ENCODE measurements at regions not wholly inside any gene's neighbourhood (a gene's known extent, or its start where the extent isn't known, plus 50 kb on each side); places are given as distances from the start of the nearest gene placed in this dataset.
"Not testable (repeated sequence)": the region's sequence is repeated elsewhere in the genome, so short reads cannot be mapped to it uniquely, and the experiment has no call there.

DNA sequence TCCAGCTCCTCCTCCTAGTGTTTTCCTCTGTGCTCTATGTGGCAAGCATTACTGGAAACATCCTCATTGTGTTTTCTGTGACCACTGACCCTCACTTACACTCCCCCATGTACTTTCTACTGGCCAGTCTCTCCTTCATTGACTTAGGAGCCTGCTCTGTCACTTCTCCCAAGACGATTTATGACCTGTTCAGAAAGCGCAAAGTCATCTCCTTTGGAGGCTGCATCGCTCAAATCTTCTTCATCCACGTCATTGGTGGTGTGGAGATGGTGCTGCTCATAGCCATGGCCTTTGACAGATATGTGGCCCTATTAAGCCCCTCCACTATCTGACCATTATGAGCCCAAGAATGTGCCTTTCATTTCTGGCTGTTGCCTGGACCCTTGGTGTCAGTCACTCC, 64.0 kb downstream of the OR4F15 start:
- H3K9me3 Mint-ChIP-seq; H3K4me1 Mint-ChIP-seq (ENCODE audit: unreplicated experiment); DNase-seq (ENCODE audit: extremely low spot score, unreplicated experiment); H3K27me3 Mint-ChIP-seq; H3K4me3 Mint-ChIP-seq; H3K36me3 Mint-ChIP-seq; H3K27ac Mint-ChIP-seq: not testable (repeated sequence)

DNA sequence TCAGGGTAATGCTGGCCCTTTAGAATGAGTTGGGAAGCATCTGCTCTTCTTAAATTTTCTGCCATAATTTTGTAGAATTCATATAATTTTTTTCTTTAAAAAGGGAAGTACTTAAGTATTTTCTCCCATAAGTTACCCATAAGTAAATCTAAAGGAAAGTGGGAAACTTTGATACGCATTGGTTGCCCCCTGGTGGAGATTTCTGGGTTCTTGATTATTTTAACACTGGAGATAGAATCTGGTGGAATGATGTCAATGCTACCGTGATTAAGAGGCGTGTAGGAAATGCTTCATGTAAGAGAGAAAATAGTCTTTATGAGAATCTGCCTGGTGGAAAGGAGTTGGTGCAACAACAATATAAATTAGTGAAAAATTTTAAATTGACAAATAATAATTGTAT, 65.6 kb downstream of the OR4F15 start:
- H3K36me3 Mint-ChIP-seq; H3K27ac Mint-ChIP-seq; H3K4me3 Mint-ChIP-seq; H3K4me1 Mint-ChIP-seq (ENCODE audit: unreplicated experiment); H3K9me3 Mint-ChIP-seq; DNase-seq (ENCODE audit: extremely low spot score, unreplicated experiment); H3K27me3 Mint-ChIP-seq: not testable (repeated sequence)
- TF ChIP-seq, protein P1, sequence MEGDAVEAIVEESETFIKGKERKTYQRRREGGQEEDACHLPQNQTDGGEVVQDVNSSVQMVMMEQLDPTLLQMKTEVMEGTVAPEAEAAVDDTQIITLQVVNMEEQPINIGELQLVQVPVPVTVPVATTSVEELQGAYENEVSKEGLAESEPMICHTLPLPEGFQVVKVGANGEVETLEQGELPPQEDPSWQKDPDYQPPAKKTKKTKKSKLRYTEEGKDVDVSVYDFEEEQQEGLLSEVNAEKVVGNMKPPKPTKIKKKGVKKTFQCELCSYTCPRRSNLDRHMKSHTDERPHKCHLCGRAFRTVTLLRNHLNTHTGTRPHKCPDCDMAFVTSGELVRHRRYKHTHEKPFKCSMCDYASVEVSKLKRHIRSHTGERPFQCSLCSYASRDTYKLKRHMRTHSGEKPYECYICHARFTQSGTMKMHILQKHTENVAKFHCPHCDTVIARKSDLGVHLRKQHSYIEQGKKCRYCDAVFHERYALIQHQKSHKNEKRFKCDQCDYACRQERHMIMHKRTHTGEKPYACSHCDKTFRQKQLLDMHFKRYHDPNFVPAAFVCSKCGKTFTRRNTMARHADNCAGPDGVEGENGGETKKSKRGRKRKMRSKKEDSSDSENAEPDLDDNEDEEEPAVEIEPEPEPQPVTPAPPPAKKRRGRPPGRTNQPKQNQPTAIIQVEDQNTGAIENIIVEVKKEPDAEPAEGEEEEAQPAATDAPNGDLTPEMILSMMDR (conservative IDR thresholded peaks at IDR 0.05), result peak; percentile 70

DNA sequence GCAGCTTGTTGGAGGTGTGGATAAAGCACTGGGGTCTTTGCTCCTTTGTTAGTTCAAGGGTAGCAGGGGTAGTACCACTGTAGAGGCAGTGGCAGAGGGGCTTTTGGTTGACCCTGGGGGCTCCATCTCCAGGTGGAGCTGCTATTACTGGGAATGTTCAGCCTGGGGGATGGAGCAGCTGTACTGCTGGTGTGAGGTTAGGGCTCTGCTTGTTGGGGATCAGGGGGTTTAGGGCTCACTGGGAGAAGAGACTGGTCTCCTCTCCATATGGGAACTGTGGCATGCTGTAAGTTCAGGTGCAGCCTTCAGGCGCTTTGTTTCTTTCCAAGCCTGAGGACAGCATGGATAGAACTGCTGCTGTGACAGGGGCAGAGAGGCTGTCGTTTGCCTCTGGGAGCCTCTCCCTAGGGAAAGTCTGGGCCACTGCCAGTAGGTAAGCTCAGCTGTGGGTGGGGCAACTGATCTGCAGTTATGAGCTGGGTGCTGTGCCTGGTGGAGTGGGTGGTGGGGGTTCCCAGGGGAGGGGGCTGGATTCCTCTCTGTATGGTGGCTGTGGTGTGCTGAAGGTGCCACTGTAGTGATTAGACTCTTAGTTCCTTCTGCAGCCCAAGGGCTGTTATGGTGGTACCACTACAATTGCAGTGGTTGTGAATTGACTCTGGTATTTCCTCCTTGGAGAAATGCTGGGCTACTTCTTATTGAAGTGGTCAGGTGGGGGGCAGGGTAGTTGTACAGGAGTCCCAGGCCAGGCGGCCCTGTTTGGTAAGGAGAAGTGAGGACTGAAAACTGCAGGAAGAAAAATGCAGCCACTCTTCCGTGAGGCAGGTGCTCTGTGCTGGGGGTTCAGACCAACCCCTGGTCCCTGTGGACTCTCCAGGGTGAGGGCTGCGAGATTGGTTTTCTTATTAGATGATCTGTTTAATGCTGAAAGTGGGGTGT, 100.6 kb downstream of the OR4F15 start:
- not testable (repeated sequence) for H3K27ac Mint-ChIP-seq; H3K36me3 Mint-ChIP-seq; H3K27me3 Mint-ChIP-seq; H3K9me3 Mint-ChIP-seq; H3K4me3 Mint-ChIP-seq; DNase-seq (ENCODE audit: extremely low spot score, unreplicated experiment); H3K4me1 Mint-ChIP-seq (ENCODE audit: unreplicated experiment)

DNA sequence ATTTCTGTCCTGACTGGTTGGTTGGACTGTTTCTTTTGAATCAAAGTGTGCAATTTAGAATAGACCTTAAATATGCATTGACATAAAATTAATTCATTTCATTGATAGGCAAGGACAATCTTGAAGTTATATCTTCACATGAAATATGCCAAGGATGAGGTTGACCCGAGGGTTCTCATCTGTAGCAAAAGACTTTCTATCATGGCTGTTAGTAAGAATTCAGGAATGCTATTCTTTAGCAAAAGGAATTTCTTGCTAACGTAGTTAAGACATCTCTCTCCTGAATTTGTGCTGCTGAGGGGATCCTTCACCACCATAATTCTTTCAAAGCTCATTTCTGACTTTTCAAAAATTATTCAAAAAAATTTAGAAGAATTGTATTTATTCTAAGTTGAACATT, 112.6 kb downstream of the OR4F15 start:
- not testable (repeated sequence) for H3K27ac Mint-ChIP-seq; DNase-seq (ENCODE audit: extremely low spot score, unreplicated experiment); H3K4me1 Mint-ChIP-seq (ENCODE audit: unreplicated experiment); H3K9me3 Mint-ChIP-seq; H3K4me3 Mint-ChIP-seq; H3K27me3 Mint-ChIP-seq; H3K36me3 Mint-ChIP-seq

DNA sequence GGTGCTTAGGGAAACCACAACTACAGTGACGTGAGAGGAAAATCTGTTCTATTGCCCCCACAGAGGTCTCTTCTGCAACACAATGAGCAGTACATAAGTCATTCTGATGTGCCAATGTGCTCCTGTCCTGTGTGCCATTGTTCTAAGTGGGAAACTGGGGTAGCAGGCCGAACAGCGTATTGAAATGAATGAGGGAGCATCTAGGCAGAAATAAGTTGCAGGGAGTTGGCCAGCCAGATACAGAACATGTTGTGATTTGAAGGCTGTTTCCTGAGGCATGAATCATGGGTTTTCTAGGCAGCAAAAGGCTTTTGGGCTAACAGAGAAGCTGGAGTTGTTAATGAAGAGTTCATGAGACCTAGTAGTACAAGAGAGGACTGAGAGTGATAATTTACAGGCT, 122.5 kb downstream of the OR4F15 start:
- not testable (repeated sequence) for DNase-seq (ENCODE audit: extremely low spot score, unreplicated experiment); H3K27ac Mint-ChIP-seq; H3K9me3 Mint-ChIP-seq; H3K4me3 Mint-ChIP-seq; H3K27me3 Mint-ChIP-seq; H3K36me3 Mint-ChIP-seq; H3K4me1 Mint-ChIP-seq (ENCODE audit: unreplicated experiment)

DNA sequence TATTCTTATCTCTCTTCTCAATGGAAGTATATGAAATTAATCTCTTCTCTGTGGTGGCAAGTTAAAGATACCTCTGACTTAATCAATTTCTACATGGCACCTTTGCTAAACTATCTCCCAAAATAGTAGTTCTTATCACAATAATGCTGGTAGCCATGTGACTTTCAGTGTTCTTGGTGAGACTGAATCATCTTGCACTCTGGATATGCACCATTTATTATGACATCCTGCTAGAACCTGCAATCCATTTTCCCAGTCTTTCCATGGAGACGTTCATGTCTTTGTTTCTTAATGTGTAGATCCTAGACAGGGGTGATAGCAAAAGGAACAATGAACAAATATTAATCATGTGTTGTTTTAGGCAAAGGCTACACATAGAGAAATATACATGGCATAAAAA, 125.4 kb downstream of the OR4F15 start:
- not testable (repeated sequence) for H3K4me1 Mint-ChIP-seq (ENCODE audit: unreplicated experiment); DNase-seq (ENCODE audit: extremely low spot score, unreplicated experiment); H3K27ac Mint-ChIP-seq; H3K4me3 Mint-ChIP-seq; H3K27me3 Mint-ChIP-seq; H3K9me3 Mint-ChIP-seq; H3K36me3 Mint-ChIP-seq

DNA sequence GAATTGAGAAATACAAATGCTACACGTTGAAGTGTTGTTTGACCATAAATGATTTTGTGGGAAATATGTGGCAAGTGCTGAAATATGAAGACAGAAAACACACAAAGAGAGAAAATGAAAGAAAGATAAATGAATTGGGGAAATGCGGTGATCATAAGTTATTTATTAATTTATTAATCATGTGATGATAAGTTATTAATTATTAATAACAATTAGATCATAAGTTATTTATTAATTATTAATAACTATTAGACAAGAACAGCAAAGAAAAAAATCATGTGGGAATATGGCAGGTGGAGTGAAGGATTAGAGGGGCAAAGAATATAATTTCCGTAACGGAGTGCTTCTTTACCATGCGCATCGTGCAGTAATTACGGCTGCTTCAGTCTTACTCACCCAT, 126.6 kb downstream of the OR4F15 start:
- H3K4me1 Mint-ChIP-seq (ENCODE audit: unreplicated experiment); H3K36me3 Mint-ChIP-seq; H3K9me3 Mint-ChIP-seq; H3K4me3 Mint-ChIP-seq; DNase-seq (ENCODE audit: extremely low spot score, unreplicated experiment); H3K27me3 Mint-ChIP-seq; H3K27ac Mint-ChIP-seq: not testable (repeated sequence)

DNA sequence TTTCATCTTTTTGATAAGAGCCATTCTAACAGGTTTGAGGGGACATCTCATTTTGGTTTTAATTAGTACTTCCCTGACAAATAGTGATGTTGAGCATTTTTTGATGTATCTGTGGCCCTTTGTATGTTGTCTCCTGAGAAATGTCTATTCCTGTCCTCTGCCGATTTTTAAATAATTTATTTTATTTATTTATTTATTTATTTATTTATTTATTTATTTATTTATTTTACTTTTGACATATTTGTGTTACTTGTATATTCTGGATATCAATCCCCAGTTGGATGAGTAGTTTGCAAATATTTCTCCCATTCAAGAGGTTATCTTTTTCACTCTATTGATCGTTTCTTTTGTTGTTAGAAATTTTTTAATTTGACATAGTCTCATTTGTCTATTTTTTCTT, 133.9 kb downstream of the OR4F15 start:
- H3K36me3 Mint-ChIP-seq; H3K27ac Mint-ChIP-seq; H3K9me3 Mint-ChIP-seq; H3K4me3 Mint-ChIP-seq; DNase-seq (ENCODE audit: extremely low spot score, unreplicated experiment); H3K27me3 Mint-ChIP-seq; H3K4me1 Mint-ChIP-seq (ENCODE audit: unreplicated experiment): not testable (repeated sequence)

DNA sequence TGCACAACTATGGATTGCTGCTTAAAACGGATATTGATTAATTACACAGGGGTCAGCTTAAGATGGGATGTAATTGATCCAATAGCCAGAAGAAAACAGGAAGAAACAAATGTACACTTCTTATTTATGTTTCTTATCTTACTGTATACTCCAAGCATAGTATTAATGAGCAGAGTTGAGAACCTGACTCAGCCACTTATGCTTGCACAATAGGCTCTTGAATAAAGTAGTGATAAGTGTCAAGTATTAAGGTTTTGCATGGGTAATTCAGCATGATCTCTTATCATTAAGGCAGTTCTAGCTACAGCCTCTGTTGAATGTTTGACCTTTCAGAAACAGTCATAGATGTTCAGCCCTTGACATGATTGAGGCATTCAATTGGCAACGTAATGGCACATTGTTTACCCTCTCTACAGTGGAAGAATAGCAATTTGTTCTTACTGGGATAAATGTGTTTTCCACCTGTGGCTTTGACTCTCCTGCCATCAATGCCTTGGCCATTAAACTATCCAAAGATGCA, 136.5 kb downstream of the OR4F15 start:
- DNase-seq (ENCODE audit: extremely low spot score, unreplicated experiment); H3K4me1 Mint-ChIP-seq (ENCODE audit: unreplicated experiment); H3K27me3 Mint-ChIP-seq; H3K4me3 Mint-ChIP-seq; H3K27ac Mint-ChIP-seq; H3K9me3 Mint-ChIP-seq; H3K36me3 Mint-ChIP-seq: not testable (repeated sequence)

DNA sequence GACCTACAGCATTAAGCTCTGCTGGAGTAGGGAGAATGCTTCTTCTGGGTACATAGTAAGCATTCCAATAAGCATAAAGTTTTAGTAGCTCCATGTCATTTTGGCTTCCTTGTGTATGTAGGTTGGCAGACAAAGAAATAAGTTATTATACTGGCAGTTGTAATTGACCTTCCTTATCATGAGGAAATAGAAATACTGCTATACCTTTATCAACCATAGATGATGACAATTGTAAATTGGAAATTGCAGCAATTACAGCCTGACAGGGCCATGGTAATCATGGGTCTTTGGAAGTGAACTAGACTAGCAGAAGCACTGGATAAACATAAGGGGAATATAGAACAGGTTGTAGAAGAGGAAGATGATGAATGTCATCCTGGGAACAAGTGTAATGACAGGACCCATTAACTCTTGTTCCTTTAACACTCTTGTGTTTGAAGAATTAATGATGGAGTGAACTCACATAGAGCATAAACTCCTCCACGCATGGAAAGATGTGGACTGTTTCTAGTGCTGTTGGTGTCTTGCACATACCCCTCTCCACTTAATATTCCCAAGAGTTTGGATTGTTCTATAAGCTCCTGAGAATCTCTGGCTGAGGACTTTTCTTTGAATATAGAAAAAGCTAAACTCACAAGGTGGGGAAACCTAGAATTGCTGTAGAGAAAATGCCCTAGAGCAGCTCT, 137.5 kb downstream of the OR4F15 start:
- not testable (repeated sequence) for H3K27ac Mint-ChIP-seq; H3K27me3 Mint-ChIP-seq; DNase-seq (ENCODE audit: extremely low spot score, unreplicated experiment); H3K4me3 Mint-ChIP-seq; H3K4me1 Mint-ChIP-seq (ENCODE audit: unreplicated experiment); H3K9me3 Mint-ChIP-seq; H3K36me3 Mint-ChIP-seq

DNA sequence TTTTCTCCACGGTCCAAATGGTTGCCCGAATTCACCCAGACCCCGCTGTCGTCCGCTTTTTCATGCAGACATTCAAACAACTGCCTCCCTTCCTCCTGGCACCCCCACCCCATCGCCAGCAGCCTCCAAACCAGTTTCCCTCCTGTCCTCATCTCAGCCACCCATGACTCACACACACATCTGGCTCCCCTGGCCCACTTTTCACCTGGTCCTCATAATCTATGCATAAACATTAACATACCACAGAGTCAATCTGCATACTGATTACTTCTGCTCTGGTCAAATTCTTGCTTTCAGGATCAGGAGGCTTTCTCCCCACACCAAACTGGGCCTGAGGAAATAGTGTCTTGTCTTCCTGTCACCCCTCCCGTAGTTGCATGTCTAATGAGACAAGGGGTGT, 142.0 kb downstream of the OR4F15 start:
- not testable (repeated sequence) for H3K27me3 Mint-ChIP-seq; H3K4me3 Mint-ChIP-seq; H3K27ac Mint-ChIP-seq; H3K9me3 Mint-ChIP-seq; H3K36me3 Mint-ChIP-seq; H3K4me1 Mint-ChIP-seq (ENCODE audit: unreplicated experiment)
- peak; percentile 42 for DNase-seq (ENCODE audit: extremely low spot score, unreplicated experiment)

DNA sequence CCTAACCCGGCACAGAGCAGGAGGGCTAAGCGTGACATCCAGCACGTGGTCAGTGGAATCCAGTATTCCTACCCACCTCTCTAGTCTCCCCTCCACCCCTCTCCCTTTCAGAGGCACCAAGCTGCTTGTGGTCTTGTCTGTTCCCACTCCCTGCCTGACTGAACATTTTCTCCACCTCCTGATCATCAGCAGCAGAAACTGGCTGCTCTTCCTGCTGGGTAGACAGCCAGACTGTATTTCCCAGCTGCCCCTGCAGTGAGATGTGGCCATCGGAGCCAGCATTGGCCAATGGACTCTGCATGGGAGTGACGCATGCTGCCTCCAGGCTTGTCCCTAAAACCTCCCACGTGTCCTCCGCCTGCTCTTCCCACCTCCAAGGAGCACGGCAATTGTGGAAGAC, 143.8 kb downstream of the OR4F15 start:
- not testable (repeated sequence) for H3K27me3 Mint-ChIP-seq; H3K27ac Mint-ChIP-seq; H3K4me3 Mint-ChIP-seq; DNase-seq (ENCODE audit: extremely low spot score, unreplicated experiment); H3K9me3 Mint-ChIP-seq; H3K36me3 Mint-ChIP-seq; H3K4me1 Mint-ChIP-seq (ENCODE audit: unreplicated experiment)

DNA sequence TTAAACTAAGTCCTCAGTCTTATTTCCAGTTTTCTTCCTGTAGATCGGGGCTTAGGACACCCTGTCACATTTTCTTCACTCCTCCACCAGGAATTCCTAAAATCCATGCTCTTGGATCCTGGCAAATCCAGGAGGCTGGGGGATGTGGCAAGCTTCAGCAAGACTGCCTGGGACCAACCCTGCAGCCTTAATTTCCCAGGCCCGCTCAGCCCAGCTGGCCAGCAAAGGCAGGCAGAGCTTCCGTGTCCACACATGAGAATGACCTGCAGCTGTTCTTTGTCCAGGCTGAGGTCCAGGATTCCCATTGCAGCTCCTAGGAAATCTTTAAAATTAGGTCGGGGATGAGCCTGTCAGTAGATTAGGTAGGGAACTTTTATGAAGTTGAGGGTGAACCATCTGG, 146.7 kb downstream of the OR4F15 start:
- H3K9me3 Mint-ChIP-seq; H3K4me1 Mint-ChIP-seq (ENCODE audit: unreplicated experiment); H3K27me3 Mint-ChIP-seq; DNase-seq (ENCODE audit: extremely low spot score, unreplicated experiment); H3K4me3 Mint-ChIP-seq; H3K36me3 Mint-ChIP-seq; H3K27ac Mint-ChIP-seq: not testable (repeated sequence)

All from type B pancreatic cell (in vitro differentiated cells).